ENCODE measurements at regions not wholly inside any gene's neighbourhood (a gene's known extent, or its start where the extent isn't known, plus 50 kb on each side); places are given as distances from the start of the nearest gene placed in this dataset.

GRCh38 chr5:39765366-39765765 is 340.6 kb upstream of the DAB2 start:
- TF ChIP-seq, protein P1, sequence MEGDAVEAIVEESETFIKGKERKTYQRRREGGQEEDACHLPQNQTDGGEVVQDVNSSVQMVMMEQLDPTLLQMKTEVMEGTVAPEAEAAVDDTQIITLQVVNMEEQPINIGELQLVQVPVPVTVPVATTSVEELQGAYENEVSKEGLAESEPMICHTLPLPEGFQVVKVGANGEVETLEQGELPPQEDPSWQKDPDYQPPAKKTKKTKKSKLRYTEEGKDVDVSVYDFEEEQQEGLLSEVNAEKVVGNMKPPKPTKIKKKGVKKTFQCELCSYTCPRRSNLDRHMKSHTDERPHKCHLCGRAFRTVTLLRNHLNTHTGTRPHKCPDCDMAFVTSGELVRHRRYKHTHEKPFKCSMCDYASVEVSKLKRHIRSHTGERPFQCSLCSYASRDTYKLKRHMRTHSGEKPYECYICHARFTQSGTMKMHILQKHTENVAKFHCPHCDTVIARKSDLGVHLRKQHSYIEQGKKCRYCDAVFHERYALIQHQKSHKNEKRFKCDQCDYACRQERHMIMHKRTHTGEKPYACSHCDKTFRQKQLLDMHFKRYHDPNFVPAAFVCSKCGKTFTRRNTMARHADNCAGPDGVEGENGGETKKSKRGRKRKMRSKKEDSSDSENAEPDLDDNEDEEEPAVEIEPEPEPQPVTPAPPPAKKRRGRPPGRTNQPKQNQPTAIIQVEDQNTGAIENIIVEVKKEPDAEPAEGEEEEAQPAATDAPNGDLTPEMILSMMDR (IDR thresholded peaks at IDR 0.05; ENCODE audit: insufficient read depth, low read length, poor library complexity, severe bottlenecking): no peak
- H3K27me3 ChIP-seq (replicated peaks; ENCODE audit: control insufficient read depth, insufficient read depth, low read length): no peaks in the 10 kb centered on the region
- H3K4me3 ChIP-seq (replicated peaks; ENCODE audit: low read depth, low read length): no peak overlapping the region
- no peak for DNase-seq (ENCODE audit: extremely low read depth, insufficient read length)
- no peaks in the 10 kb centered on the region for H3K36me3 ChIP-seq (ENCODE audit: control insufficient read depth, insufficient read depth, low read length)

- Histone ChIP-seq H3K36me3 (ENCODE audit: control insufficient read depth, insufficient read depth, low read length) (no peaks in the 10 kb centered on the region), H3K4me3 (replicated peaks; ENCODE audit: low read depth, low read length) (no peak overlapping the region), H3K27me3 (replicated peaks; ENCODE audit: control insufficient read depth, insufficient read depth, low read length) (no peaks in the 10 kb centered on the region)
- no peak for DNase-seq (ENCODE audit: extremely low read depth, insufficient read length)
- TF ChIP-seq, protein P1 (IDR thresholded peaks at IDR 0.05; ENCODE audit: insufficient read depth, low read length, poor library complexity, severe bottlenecking): no peak
These were observed 338.0 kb upstream of the DAB2 start for GRCh38 chr5:39762761-39763160.

DNA sequence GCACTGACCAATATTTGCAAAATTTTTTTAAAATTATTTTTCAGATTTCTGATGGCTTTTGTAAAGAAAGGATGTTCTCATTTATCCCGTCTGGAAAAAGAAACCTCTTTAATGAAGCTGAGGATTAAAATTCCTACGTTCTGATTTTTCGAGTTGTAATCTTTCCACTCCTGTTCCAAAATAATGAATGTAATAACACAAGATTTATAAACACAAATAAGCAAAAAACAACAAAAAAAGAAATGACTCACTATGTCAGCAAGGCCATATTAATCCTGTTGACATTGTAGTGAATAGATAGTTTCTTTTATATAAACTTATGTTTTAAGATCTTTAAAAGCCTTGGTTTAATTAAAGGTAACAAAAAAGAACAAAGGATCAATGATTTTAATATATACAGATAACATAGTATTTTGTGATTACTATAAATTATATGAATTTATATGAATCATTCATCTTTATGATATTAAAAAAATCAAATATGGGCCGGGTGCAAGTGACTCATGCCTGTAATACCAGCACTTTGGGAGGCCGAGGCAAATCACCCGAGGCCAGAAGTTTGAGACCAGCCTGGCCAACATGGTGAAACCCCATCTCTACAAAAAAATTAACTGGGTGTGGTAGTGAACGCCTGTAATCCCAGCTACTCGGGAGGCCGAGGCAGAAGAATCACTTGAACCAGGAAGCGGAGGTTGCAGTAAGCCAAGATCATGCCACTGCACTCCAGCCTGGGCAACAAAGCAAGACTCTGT is 336.6 kb upstream of the DAB2 start:
- H3K36me3 ChIP-seq (ENCODE audit: control insufficient read depth, insufficient read depth, low read length): no peaks in the 10 kb centered on the region
- no peaks in the 10 kb centered on the region for H3K27me3 ChIP-seq (replicated peaks; ENCODE audit: control insufficient read depth, insufficient read depth, low read length)
- no peak overlapping the region for H3K4me3 ChIP-seq (replicated peaks; ENCODE audit: low read depth, low read length)
- DNase-seq (ENCODE audit: extremely low read depth, insufficient read length): no peak
- TF ChIP-seq, protein P1 (IDR thresholded peaks at IDR 0.05; ENCODE audit: insufficient read depth, low read length, poor library complexity, severe bottlenecking): no peak

GRCh38 chr5:39760385-39761198 is 335.8 kb upstream of the DAB2 start:
- H3K27me3 ChIP-seq (replicated peaks; ENCODE audit: control insufficient read depth, insufficient read depth, low read length): no peaks in the 10 kb centered on the region
- H3K36me3 ChIP-seq (ENCODE audit: control insufficient read depth, insufficient read depth, low read length): no peaks in the 10 kb centered on the region
- no peak overlapping the region for H3K4me3 ChIP-seq (replicated peaks; ENCODE audit: low read depth, low read length)
- TF ChIP-seq, protein P1 (IDR thresholded peaks at IDR 0.05; ENCODE audit: insufficient read depth, low read length, poor library complexity, severe bottlenecking): no peak
- DNase-seq (ENCODE audit: extremely low read depth, insufficient read length): no peak

DNA sequence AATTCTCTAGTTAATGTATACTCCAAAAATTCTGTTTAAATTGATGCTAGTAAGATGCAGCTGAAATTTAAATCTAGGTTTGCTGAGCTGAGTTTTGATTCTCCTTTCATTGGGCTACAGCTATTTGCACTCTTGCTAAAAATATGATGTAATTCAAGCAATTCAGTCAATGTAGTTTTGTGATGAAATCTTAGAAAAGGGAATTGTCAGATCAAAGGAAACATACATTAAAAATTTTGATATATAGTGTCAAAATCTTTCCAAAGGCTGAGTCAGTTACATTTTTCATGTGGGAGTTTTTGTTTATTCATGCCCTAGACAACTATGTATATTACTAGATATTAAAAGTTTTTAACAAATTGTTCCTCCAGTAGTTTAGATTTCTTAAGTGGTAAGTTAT is 334.9 kb upstream of the DAB2 start:
- TF ChIP-seq, protein P1 (IDR thresholded peaks at IDR 0.05; ENCODE audit: insufficient read depth, low read length, poor library complexity, severe bottlenecking): no peak
- Histone ChIP-seq H3K27me3 (replicated peaks; ENCODE audit: control insufficient read depth, insufficient read depth, low read length) (no peaks in the 10 kb centered on the region), H3K36me3 (ENCODE audit: control insufficient read depth, insufficient read depth, low read length) (no peaks in the 10 kb centered on the region), H3K4me3 (replicated peaks; ENCODE audit: low read depth, low read length) (no peak overlapping the region)
- peak; percentile 15 for DNase-seq (ENCODE audit: extremely low read depth, insufficient read length)
